Coronary artery (tissue), 2 donors: ENCODE measurements at regions not wholly inside any gene's neighbourhood (a gene's known extent, or its start where the extent isn't known, plus 50 kb on each side); places are given as distances from the start of the nearest gene placed in this dataset.

Source experiments
- DNase-seq: peaks from one replicate; pipeline ENCODE4 v3.0.0-alpha.2; 2017; ENCODE audit warnings: low spot score
- H3K27ac ChIP-seq, 2 donors: fragments of 200-600 bp; sonication (generic); one replicate each; pipeline ENCODE4 v1.5.1; 2016 to 2019
- H3K4me3 ChIP-seq: fragments of 200-600 bp; sonication (generic); 2 replicates; pipeline ENCODE4 v1.5.1; 2016; ENCODE audit warnings: mild to moderate bottlenecking, moderate library complexity
- CTCF ChIP-seq: fragments of 200-600 bp; sonication (generic); IDR thresholded peaks from one replicate; pipeline ENCODE4 v1.5.1; 2019; ENCODE audit warnings: antibody characterized with exemption

- no peak overlapping the region for H3K4me3 ChIP-seq
- H3K27ac ChIP-seq: no peak overlapping the region
- no peak for TF ChIP-seq CTCF
- DNase-seq: no peak
These were observed 370.0 kb downstream of the ZSWIM6 start for GRCh38 chr5:61701877-61702602.

GRCh38 chr5:61702784-61703183 is 370.7 kb downstream of the ZSWIM6 start:
- H3K4me3 ChIP-seq: no peak overlapping the region
- DNase-seq: no peak
- TF ChIP-seq CTCF: no peak
- no peak overlapping the region for H3K27ac ChIP-seq

GRCh38 chr5:61704289-61704688 is 372.2 kb downstream of the ZSWIM6 start:
- DNase-seq: no peak
- Histone ChIP-seq H3K27ac (no peak overlapping the region), H3K4me3 (no peak overlapping the region)
- TF ChIP-seq CTCF: no peak

GRCh38 chr5:61706751-61707150 is 374.7 kb downstream of the ZSWIM6 start:
- H3K27ac ChIP-seq: no peak overlapping the region
- H3K4me3 ChIP-seq: no peak overlapping the region
- TF ChIP-seq CTCF: no peak
- DNase-seq: no peak

- no peak for DNase-seq
- no peak for TF ChIP-seq CTCF
- no peak overlapping the region for H3K4me3 ChIP-seq
- no peak overlapping the region for H3K27ac ChIP-seq
These were observed 387.1 kb downstream of the ZSWIM6 start for GRCh38 chr5:61719124-61719523.

- no peak for TF ChIP-seq CTCF
- DNase-seq: no peak
- H3K27ac ChIP-seq: no peak overlapping the region
- H3K4me3 ChIP-seq: no peak overlapping the region
These were observed 388.8 kb downstream of the ZSWIM6 start for GRCh38 chr5:61720829-61721228.

- no peak overlapping the region for H3K4me3 ChIP-seq
- no peak overlapping the region for H3K27ac ChIP-seq
- no peak for TF ChIP-seq CTCF
- DNase-seq: no peak
These were observed 392.0 kb downstream of the ZSWIM6 start for GRCh38 chr5:61724102-61724501.
